Embryonic facial prominence (tissue), 1 donor: ENCODE measurements at regions not wholly inside any gene's neighbourhood (a gene's known extent, or its start where the extent isn't known, plus 50 kb on each side); places are given as distances from the start of the nearest gene placed in this dataset.
A peak's percentile ranks its signal among the peaks of the same experiment; 100 is the strongest.
"Not testable (repeated sequence)": the region's sequence is repeated elsewhere in the genome, so short reads cannot be mapped to it uniquely, and the experiment has no call there.

Experiments
- DNase-seq: peaks from one replicate; pipeline ENCODE4 v3.0.0-alpha.2; 2016; ENCODE audit errors: extremely low spot score

- peak; percentile 64 for DNase-seq
Measured at GRCh38 chr11:122202951-122203456, 87.0 kb upstream of the BLID start.

- DNase-seq = no peak
Measured at GRCh38 chr11:122202161-122202950, 86.3 kb upstream of the BLID start.

DNA sequence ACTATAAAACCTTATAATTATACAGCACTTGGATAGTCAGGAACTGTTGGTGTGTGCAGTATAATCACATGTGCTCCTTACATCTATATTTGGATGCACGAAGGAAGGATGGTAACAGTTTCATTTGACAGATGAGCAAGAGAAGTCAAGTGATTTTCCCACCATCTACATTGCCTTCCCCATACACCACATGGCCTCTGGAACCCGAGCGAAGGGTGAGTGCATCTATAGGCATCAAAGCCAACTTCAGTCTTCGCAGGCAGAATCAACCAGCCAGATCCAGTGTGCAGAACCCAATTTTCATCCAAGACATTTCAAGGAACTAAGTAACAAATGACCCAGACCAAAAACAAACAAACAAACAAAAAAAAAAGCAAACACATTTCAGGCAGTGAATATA is 85.1 kb upstream of the BLID start:
- no peak for DNase-seq

GRCh38 chr11:122199661-122200060 is 83.6 kb upstream of the BLID start:
- DNase-seq = no peak

- no peak for DNase-seq
Measured at GRCh38 chr11:122198291-122198983, 82.4 kb upstream of the BLID start.

GRCh38 chr11:122197066-122197987 is 81.3 kb upstream of the BLID start:
- no peak for DNase-seq

DNA sequence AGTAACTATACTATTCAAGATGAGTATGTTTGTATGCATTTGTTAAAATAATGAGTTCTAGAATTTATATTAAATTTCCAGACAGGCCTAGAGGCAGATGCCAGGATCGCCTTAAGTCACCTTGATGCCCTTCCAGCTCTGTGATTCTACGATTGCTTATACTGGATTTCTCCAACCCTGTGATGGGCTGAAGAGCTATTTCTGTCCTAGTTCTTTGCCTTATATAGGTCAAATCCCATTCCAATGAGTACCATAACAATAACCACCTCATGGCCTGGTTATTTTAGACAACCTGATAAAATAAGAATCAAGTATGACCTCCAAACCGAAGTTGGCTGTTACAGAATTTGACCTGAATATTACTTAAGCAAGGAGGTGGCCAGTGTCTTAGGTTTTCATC is 79.8 kb upstream of the BLID start:
- DNase-seq = no peak

GRCh38 chr11:122193881-122194480 is 78.0 kb upstream of the BLID start:
- not testable (repeated sequence) for DNase-seq

DNA sequence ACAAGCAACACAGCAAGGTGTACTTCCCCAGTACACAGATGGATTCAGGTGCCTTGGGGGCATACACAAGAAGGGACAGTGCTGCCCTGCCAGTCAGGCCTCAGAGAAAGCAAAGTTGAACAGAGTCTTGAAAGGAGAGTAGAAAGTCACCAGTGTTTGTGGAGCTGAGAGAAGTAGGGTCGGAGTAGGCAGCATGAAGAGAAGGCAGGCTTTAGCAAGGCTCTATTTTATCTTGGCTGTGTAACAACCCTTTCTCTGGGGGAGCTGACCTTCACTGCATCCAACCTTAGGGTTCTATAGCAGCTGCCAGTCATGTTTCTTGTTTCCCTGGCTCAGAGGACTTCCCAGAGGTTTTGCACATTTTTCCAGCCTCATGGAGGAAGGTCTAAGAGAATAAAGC is 77.4 kb upstream of the BLID start:
- no peak for DNase-seq

DNA sequence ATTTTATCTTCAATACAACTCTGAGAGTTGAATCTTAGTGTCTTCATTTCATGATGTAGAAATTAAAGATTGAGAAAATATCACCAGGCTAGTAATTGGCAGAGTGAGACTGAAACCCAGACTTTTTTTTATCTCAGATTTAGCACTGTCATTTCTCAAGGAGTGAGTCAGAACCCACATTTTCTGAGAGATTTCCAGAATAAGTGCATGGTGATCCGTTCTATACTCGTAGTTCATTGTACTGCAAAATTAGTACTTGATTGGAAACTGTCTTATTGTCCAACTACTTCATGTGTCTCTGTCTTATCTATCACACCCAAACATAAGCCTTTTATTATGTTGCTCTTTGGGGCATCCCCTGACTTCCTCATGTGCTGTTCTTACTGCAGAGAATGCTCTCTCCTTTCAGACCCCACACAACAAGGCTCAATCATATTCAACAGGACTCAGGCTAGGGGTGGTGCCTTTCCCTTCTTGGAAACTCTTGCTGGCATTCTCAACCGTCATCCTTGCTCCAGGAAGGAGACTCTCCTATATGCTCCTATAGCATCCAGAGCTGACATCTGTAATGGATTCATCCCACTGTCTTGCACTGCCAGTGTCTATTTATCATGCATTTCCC is 76.7 kb upstream of the BLID start:
- DNase-seq = no peak

DNA sequence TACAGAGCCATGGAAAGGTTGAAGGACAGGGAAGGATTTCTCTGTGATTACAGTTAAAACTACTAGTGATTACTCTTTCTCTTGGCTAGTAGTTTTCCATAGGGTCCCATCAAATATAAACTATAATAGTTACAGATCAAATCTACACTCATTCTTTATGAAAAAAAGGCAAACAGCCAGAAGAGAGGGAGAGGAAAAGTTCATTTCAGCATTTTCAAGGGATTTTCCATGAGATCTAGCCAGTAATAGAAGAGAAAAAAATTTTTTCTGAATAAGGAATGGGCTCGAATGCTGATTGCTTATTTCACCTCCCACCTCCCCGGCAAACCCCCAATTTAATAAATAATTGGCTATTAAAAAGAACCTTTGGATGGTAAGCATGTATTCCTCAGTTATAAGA is 74.8 kb upstream of the BLID start:
- DNase-seq = no peak

DNA sequence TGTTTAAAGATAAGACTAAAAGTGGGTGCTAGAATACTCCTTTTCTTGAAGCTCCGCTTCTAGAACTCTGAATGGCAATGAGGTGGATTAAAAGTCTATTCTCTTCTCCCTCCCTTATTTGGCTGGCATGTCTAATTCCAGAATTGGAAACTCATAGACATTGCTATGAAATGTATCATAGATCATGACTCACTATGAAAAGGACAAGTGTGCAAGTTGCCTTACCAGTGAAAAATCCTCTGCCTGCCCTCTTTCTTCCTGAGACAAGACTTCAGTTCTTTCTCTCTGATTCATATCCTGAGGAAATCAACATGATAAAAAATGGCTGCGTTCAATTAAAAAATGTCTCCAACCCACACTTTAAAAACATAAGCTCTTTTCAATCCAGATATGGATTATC is 73.2 kb upstream of the BLID start:
- DNase-seq = no peak

DNA sequence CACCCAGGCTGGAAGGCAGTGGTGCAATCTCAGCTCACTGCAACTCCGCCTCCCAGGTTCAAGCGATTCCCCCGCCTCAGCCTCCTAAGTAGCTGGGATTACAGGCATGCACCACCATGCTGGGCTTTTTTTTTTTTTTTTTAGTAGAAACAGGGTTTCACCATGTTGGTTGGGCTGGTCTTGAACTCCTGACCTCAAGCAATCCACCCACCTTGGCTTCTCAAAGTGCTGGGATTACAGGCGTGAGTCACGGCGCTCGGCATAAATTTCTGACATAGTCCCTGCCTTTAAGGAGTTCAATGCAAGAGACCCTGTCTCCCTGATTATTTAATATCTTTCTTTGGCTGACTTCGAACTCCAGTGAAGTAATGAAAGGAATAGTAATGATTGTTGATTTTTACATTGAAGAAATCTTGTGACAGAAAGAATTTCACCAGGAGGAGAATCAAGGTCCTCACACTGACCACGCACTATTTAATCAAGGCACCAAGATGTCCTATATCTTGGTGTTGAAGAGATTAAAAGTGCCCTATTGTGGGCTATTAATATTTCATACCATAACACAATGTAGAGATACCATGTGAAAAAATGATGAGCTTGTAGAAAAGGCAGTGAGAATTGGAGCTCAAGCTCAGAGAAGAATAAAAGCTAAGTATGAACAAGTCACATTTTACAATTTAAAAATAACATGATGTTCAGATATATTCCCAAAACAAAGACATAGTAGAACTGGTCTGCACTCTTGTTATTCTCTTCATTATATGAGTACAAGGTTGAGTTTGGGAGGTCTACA is 71.6 kb upstream of the BLID start:
- DNase-seq = no peak

DNA sequence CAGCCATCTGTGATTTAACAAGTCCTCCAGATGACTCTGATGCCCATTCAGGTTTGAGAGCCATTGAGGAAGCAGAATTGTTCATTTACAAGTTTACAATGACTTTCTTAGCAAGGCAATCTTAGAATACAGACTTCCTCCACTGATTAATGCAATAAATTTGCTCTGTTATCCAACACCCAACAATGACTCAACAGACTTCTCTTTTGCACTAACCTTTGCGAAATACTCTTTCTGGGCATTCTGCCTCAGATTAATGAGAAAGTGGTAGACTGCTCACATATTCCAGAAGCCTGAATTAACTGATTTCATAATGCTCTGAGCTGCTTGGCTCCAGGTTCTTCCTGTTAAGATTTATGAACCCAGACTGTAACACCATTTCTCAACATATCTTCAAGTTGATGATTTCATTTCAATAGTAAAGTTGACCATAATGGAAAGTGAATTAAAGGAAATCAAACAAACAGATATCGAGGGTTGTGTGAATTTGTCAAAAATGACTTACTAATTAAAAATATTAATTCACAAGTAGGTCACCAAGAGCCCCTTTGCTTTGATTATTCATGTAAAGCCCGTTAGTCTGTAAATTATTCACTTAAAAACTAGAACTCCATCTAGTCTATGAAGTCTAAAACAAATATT is 70.5 kb upstream of the BLID start:
- no peak for DNase-seq

DNA sequence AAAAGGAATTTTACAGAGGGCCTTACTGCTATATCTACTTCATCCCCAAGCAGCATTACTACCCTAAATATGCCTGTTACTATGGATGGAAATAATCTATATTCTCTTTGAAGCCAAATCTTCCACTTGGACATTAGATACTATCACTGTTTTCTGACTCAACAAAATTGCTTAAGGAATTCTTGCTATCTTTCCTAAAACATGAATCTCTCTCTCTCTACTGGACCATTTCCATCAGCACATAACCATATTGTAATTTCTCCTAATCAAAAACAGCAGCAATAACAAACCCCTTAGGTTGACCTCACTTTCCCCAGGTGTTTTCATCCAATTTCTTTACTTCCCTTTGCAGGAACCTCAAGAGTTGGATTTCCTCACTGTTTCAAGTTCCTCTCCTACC is 67.9 kb upstream of the BLID start:
- DNase-seq = no peak

- DNase-seq = no peak
Measured at GRCh38 chr11:122181893-122182292, 65.9 kb upstream of the BLID start.

GRCh38 chr11:122181372-122181771 is 65.4 kb upstream of the BLID start:
- DNase-seq = no peak

- no peak for DNase-seq
Measured at GRCh38 chr11:122179961-122180834, 64.2 kb upstream of the BLID start.

- no peak for DNase-seq
Measured at GRCh38 chr11:122178795-122179194, 62.8 kb upstream of the BLID start.
